ENCODE measurements at regions not wholly inside any gene's neighbourhood (a gene's known extent, or its start where the extent isn't known, plus 50 kb on each side); places are given as distances from the start of the nearest gene placed in this dataset.

DNA sequence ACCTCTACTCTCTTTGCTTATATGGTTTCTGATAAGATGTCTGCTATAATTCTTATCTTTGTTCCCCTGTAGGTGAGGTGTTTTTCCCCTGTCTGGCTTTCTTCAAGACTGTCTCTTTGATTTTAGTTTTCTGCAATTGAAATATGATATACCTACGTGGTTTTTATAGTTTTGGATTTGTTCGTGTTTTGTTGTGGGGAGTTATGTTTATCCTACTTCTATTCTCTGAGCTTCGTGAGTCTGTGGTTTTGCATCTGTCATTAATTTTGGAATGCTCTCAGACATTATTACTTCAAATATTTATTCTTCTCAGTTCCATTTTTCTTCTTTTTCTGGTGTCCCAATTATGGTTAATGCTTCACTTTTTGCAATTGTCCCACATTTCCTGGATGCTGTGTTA is 521.3 kb downstream of the KCTD16 start:
- WGBS, 2 experiments (ENCODE audit: extremely low coverage in 2 of 2, insufficient read length in 1 of 2): no CpG with 5 or more reads among the region's 3 CpGs
- CTCF ChIA-PET: interaction anchor here (0.6 kb wide), 1 partner anchor 488 kb away, joined by 3 read pairs; no protein-coding TSS in a partner anchor
- no peak overlapping the region for H4K8ac ChIP-seq (ENCODE audit: low read depth in 2 of 2, low read length in 2 of 2)
- H2AK9ac ChIP-seq (replicated peaks; ENCODE audit: low read depth, low read length, poor library complexity): no peak overlapping the region
- H3K23ac ChIP-seq (ENCODE audit: low read depth, low read length): no peak overlapping the region
- H2BK15ac ChIP-seq (ENCODE audit: low read depth, low read length): no peak overlapping the region
- no peak overlapping the region for H2AFZ ChIP-seq (replicated peaks; ENCODE audit: low read length, poor library complexity)
- in situ Hi-C loops (cut with MboI; ENCODE audit: low sequenced_read_pairs) (no loop called here), dilution Hi-C loops (cut with HindIII; ENCODE audit: low sequenced_read_pairs, unreplicated experiment) (no loop called here), intact Hi-C loops (cut with micrococcal nuclease) (loop anchor here (10.0 kb wide), 3 partner anchors 553 to 1133 kb away; no protein-coding TSS in a partner anchor)
- no peaks in the 10 kb centered on the region for H3K4me1 ChIP-seq (ENCODE audit: control insufficient read depth, insufficient read depth, low read length)
- H3K79me1 ChIP-seq (ENCODE audit: low read depth in 1 of 2, low read length in 2 of 2): no peaks in the 10 kb centered on the region
- H2BK5ac ChIP-seq (ENCODE audit: low read depth, low read length, poor library complexity, severe bottlenecking): no peak overlapping the region
- no peak overlapping the region for H4K91ac ChIP-seq (ENCODE audit: insufficient read depth, low read depth, low read length)
- TF ChIP-seq MXI1 (IDR thresholded peaks at IDR 0.05; ENCODE audit: borderline replicate concordance, low read depth, low read length) (no peak), POLR2A (IDR thresholded peaks at IDR 0.05; ENCODE audit: low read depth, low read length) (no peak), MAZ (IDR thresholded peaks at IDR 0.05; ENCODE audit: borderline replicate concordance, low read depth, low read length) (no peak), CEBPB (IDR thresholded peaks at IDR 0.05; ENCODE audit: low read depth, low read length) (no peak), SMC3 (IDR thresholded peaks at IDR 0.05; ENCODE audit: low read depth, low read length) (no peak), ELK1 (IDR thresholded peaks at IDR 0.05; ENCODE audit: borderline replicate concordance, low read depth, low read length) (no peak), RFX5 (IDR thresholded peaks at IDR 0.05; ENCODE audit: low read depth, low read length) (no peak), MAFK (IDR thresholded peaks at IDR 0.05; ENCODE audit: low read depth, low read length) (no peak), BHLHE40 (IDR thresholded peaks at IDR 0.05; ENCODE audit: low read depth, low read length) (no peak), NFE2L2 (IDR thresholded peaks at IDR 0.05; ENCODE audit: low read depth, low read length) (no peak), RCOR1 (IDR thresholded peaks at IDR 0.05; ENCODE audit: insufficient replicate concordance, low read length) (no peak), FOS (IDR thresholded peaks at IDR 0.05; ENCODE audit: low read depth, low read length) (no peak), CHD1 (IDR thresholded peaks at IDR 0.05; ENCODE audit: low read depth, low read length) (no peak)
- H3K9ac ChIP-seq (ENCODE audit: low read depth, low read length): no peak overlapping the region
- no peak overlapping the region for H2BK120ac ChIP-seq (ENCODE audit: low read depth, low read length)
- DNase-seq (peak; percentile 1), ATAC-seq (ENCODE audit: low read depth) (no peak)
- H2AK5ac ChIP-seq (ENCODE audit: low read depth, low read length): no peak overlapping the region
- H3K14ac ChIP-seq (replicated peaks; ENCODE audit: low read depth, low read length): no peak overlapping the region
- no TSS peak for BruUV-seq (replicated peaks)
- H3K18ac ChIP-seq (ENCODE audit: low read depth, low read length): no peak overlapping the region
- H4K5ac ChIP-seq (ENCODE audit: low read depth, low read length): no peak overlapping the region
- H3K27ac ChIP-seq (ENCODE audit: insufficient read depth, low read length): no peak overlapping the region
- no peak overlapping the region for H3K4me2 ChIP-seq (ENCODE audit: low read depth, low read length)
- H3K9me1 ChIP-seq (ENCODE audit: insufficient read depth, low read length): peaks cover 3% of the 10 kb centered on the region; the same call in 1 of the 2 replicates
- no peaks in the 10 kb centered on the region for H3K27me3 ChIP-seq (ENCODE audit: control insufficient read depth, insufficient read depth, low read length)
- no peak overlapping the region for H2BK20ac ChIP-seq (ENCODE audit: low read depth, low read length)
- no peaks in the 10 kb centered on the region for H4K20me1 ChIP-seq (ENCODE audit: insufficient read depth, low read length)
- H3K4ac ChIP-seq (ENCODE audit: low read depth, low read length): no peak overlapping the region
- no peaks in the 10 kb centered on the region for H3K9me3 ChIP-seq (ENCODE audit: control insufficient read depth, insufficient read depth, low read length)
- H3K4me3 ChIP-seq (ENCODE audit: insufficient read depth, low read depth, low read length): no peak overlapping the region
- POLR2A ChIA-PET (ENCODE audit: unreplicated experiment): no interaction called here
- H3K36me3 ChIP-seq (ENCODE audit: control insufficient read depth, insufficient read depth, low read length): no peaks in the 10 kb centered on the region
- no peak overlapping the region for H3K56ac ChIP-seq (ENCODE audit: extremely low read depth, insufficient read depth, low read length)

Measured in IMR-90 (cell line).